Stimulated activated CD8-positive, alpha-beta memory T cell treated with anti-CD3 and anti-CD28 coated beads, Interleukin-15, amount 100 ng/mL, for 48 hours (primary cell): ENCODE measurements at regions not wholly inside any gene's neighbourhood (a gene's known extent, or its start where the extent isn't known, plus 50 kb on each side); places are given as distances from the start of the nearest gene placed in this dataset.
A peak's percentile ranks its signal among the peaks of the same experiment; 100 is the strongest.
"Not testable (repeated sequence)": the region's sequence is repeated elsewhere in the genome, so short reads cannot be mapped to it uniquely, and the experiment has no call there.

Experiments
- DNase-seq, 2 donors: peaks; one replicate each; pipeline ENCODE4 v3.0.0-alpha.2; 2020; ENCODE audit warnings: low read depth in 2 of 2

DNA sequence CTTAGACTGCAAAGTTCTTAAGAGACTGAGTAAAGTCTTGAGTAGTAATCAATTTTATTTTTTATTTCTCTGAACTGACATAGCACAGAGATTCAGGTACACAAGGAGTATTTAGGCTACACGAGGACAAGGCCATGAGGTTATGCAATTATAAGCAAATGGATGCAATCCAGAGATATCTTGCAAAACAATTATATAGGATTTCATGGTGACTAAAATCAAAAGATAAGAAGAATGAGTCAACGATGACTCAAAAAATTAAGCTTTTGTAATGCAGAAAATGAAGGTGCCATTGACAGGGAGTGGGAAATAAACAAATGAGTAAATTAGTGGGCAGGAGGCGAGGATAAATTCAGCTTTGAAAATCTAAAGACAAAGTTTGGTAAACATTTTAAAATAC lies 66.7 kb upstream of the MYO3A start:
- no peak for DNase-seq

GRCh38 chr10:25869067-25869591 lies 64.9 kb upstream of the MYO3A start:
- DNase-seq: no peak

- no peak for DNase-seq
These were observed 64.4 kb upstream of the MYO3A start for GRCh38 chr10:25869609-25870008.

DNA sequence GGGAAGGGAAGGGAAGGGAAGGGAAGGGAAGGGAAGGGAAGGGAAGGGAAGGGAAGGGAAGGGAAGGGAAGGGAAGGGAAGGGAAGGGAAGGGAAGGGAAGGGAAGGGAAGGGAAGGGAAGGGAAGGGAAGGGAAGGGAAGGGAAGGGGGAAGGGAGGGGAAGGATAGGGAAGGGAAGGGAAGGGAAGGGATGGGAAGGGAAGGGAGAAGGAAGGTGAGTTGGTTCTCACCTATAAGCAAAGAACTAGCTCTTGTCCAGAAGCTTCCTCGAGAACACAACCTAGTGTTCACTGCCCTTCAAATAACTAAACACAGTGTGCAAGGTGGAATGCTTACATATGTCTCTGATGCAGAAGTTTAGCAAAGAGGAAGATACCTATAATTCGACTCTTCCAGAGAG lies 59.6 kb upstream of the MYO3A start:
- DNase-seq: not testable (repeated sequence)

- DNase-seq: peak; percentile 21 to 43
These were observed 58.4 kb upstream of the MYO3A start for GRCh38 chr10:25875556-25876165.

GRCh38 chr10:25877296-25877695 lies 56.7 kb upstream of the MYO3A start:
- DNase-seq: no peak
